Loucy (cell line): ENCODE measurements at regions not wholly inside any gene's neighbourhood (a gene's known extent, or its start where the extent isn't known, plus 50 kb on each side); places are given as distances from the start of the nearest gene placed in this dataset.

ENCODE experiments used
- H2AFZ ChIP-seq: fragments of 200-600 bp; sonication (generic); 2 replicates; pipeline ENCODE4 v1.6.0; 2016; ENCODE audit warnings: antibody characterized with exemption, mild to moderate bottlenecking, low read length, moderate library complexity
- H3F3A ChIP-seq: fragments of 200-600 bp; 2 replicates; pipeline ENCODE4 v1.6.0; 2016; ENCODE audit warnings: antibody characterized with exemption, low read depth, mild to moderate bottlenecking
- H3K27me3 ChIP-seq: fragments of 200-600 bp; sonication (generic); 2 replicates; pipeline ENCODE4 v1.6.1; 2014; ENCODE audit warnings: low read length, mild to moderate bottlenecking; ENCODE audit not compliant: insufficient read depth, poor library complexity, severe bottlenecking
- H3K36me3 ChIP-seq: fragments of 200-600 bp; sonication (generic); 2 replicates; pipeline ENCODE4 v1.6.1; 2016; ENCODE audit warnings: low read length; ENCODE audit not compliant: insufficient read depth
- H3K4me1 ChIP-seq: fragments of 200-600 bp; sonication (generic); 2 replicates; pipeline ENCODE4 v1.5.1; 2014; ENCODE audit warnings: low read length, mild to moderate bottlenecking; ENCODE audit not compliant: insufficient read depth, poor library complexity, severe bottlenecking
- H3K4me2 ChIP-seq: fragments of 200-600 bp; sonication (generic); 2 replicates; pipeline ENCODE4 v1.6.0; 2014; ENCODE audit warnings: antibody characterized with exemption, low read length, low read depth, mild to moderate bottlenecking; ENCODE audit not compliant: poor library complexity, severe bottlenecking
- H3K4me3 ChIP-seq: fragments of 200-600 bp; sonication (generic); 2 replicates; pipeline ENCODE4 v1.5.1; 2014; ENCODE audit warnings: low read length, mild to moderate bottlenecking, mixed read lengths; ENCODE audit not compliant: poor library complexity, severe bottlenecking
- H3K79me2 ChIP-seq: fragments of 200-600 bp; sonication (generic); 2 replicates; pipeline ENCODE4 v1.6.1; 2014; ENCODE audit warnings: low read length; ENCODE audit not compliant: insufficient read depth
- H3K9ac ChIP-seq: fragments of 200-600 bp; sonication (generic); 2 replicates; pipeline ENCODE4 v1.6.0; 2014; ENCODE audit warnings: mild to moderate bottlenecking, low read depth, low read length, moderate library complexity; ENCODE audit not compliant: poor library complexity, severe bottlenecking
- H3K9me2 ChIP-seq: fragments of 200-600 bp; sonication (generic); replicated peaks from 2 replicates; pipeline ENCODE4 v1.6.1; 2016; ENCODE audit warnings: low read depth, low read length, mixed read lengths
- H3K9me3 ChIP-seq: fragments of 200-600 bp; sonication (generic); 2 replicates; pipeline ENCODE4 v1.6.1; 2014; ENCODE audit warnings: mild to moderate bottlenecking, antibody characterized with exemption, low read length, low read depth; ENCODE audit not compliant: insufficient read depth
- H4K20me1 ChIP-seq: fragments of 200-600 bp; sonication (generic); 2 replicates; pipeline ENCODE4 v1.6.0; 2014; ENCODE audit warnings: antibody characterized with exemption, low read length, mild to moderate bottlenecking; ENCODE audit not compliant: insufficient read depth, poor library complexity, severe bottlenecking
- EZH2phosphoT487 ChIP-seq: fragments of 200-600 bp; IDR thresholded peaks from 2 replicates; pipeline ENCODE4 v1.6.1; 2018; ENCODE audit warnings: antibody characterized with exemption, mild to moderate bottlenecking, moderate library complexity, borderline replicate concordance
- TF ChIP-seq, protein P1 (sequence below): fragments of 200-600 bp; sonication (generic); conservative IDR thresholded peaks from 2 replicates; pipeline ENCODE4 v1.5.1; 2014; ENCODE audit warnings: mild to moderate bottlenecking, antibody characterized with exemption, low read length

DNA sequence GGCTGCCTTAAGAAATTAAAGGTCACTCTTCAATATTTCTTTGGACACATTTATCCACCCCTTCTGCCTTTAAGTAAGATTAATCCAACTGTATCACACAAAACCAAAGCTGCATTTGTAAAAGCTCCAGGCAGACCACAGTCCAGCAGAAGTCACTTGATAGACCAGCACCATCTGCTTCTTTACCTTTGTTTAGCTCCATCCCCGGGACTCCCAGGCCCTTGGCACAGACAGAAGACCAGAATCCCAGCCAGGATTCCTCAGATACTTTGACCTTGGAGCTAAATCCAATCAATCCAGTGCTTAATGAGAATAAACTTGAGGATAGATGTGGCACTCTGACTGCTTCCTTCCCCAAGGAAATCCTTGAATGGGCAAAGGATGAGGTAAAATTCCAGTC, 333.1 kb upstream of the RASGEF1B start:
- no peak overlapping the region for H3K4me2 ChIP-seq
- no peak overlapping the region for H2AFZ ChIP-seq
- H3F3A ChIP-seq = 0 out of 2 replicates have a peak, but pooled peaks cover 3% of the 10 kb centered on the region
- no peak overlapping the region for H3K9ac ChIP-seq
- H3K36me3 ChIP-seq = no peaks in the 10 kb centered on the region
- H3K27me3 ChIP-seq = no peaks in the 10 kb centered on the region
- no peaks in the 10 kb centered on the region for H3K9me3 ChIP-seq
- no peaks in the 10 kb centered on the region for H3K79me2 ChIP-seq
- no peak for TF ChIP-seq EZH2phosphoT487
- TF ChIP-seq, protein P1, sequence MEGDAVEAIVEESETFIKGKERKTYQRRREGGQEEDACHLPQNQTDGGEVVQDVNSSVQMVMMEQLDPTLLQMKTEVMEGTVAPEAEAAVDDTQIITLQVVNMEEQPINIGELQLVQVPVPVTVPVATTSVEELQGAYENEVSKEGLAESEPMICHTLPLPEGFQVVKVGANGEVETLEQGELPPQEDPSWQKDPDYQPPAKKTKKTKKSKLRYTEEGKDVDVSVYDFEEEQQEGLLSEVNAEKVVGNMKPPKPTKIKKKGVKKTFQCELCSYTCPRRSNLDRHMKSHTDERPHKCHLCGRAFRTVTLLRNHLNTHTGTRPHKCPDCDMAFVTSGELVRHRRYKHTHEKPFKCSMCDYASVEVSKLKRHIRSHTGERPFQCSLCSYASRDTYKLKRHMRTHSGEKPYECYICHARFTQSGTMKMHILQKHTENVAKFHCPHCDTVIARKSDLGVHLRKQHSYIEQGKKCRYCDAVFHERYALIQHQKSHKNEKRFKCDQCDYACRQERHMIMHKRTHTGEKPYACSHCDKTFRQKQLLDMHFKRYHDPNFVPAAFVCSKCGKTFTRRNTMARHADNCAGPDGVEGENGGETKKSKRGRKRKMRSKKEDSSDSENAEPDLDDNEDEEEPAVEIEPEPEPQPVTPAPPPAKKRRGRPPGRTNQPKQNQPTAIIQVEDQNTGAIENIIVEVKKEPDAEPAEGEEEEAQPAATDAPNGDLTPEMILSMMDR = no peak
- no peak overlapping the region for H3K4me3 ChIP-seq
- H3K9me2 ChIP-seq = no peaks in the 10 kb centered on the region
- no peaks in the 10 kb centered on the region for H4K20me1 ChIP-seq
- H3K4me1 ChIP-seq = peaks cover 27% of the 10 kb centered on the region

DNA sequence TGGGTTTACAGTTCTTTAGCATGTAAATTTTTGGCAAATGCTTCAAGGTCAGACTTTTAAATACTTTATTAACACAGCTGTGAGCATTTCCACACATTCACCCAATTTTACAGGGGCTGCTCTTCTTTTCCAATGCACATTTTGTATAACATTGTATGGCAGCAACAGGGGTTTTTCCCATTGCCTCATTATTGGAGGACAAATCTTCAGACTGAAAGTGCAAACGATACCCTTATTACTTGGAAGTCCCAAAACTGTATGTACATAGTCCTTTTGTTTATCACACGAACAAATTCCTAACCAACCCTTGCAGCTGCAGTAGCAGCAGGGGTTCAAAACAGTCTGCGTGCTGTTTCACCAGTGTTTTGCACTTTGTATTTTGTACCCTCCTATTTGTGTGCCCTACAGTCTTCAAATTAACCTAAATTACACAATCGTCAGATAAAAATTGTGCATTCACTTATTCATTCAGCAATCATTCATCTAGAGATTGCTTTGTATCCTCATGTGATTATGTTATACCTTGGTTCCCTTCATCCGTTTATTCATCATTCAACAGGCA, 330.7 kb upstream of the RASGEF1B start:
- no peak overlapping the region for H3K9ac ChIP-seq
- H3K9me2 ChIP-seq = no peaks in the 10 kb centered on the region
- H3K36me3 ChIP-seq = no peaks in the 10 kb centered on the region
- H3K4me2 ChIP-seq = no peak overlapping the region
- no peak overlapping the region for H2AFZ ChIP-seq
- no peaks in the 10 kb centered on the region for H3K79me2 ChIP-seq
- no peak for TF ChIP-seq EZH2phosphoT487
- TF ChIP-seq, protein P1 = no peak
- H3K4me1 ChIP-seq = peaks cover 3% of the 10 kb centered on the region
- no peaks in the 10 kb centered on the region for H4K20me1 ChIP-seq
- no peaks in the 10 kb centered on the region for H3F3A ChIP-seq
- no peaks in the 10 kb centered on the region for H3K27me3 ChIP-seq
- no peaks in the 10 kb centered on the region for H3K9me3 ChIP-seq
- no peak overlapping the region for H3K4me3 ChIP-seq

DNA sequence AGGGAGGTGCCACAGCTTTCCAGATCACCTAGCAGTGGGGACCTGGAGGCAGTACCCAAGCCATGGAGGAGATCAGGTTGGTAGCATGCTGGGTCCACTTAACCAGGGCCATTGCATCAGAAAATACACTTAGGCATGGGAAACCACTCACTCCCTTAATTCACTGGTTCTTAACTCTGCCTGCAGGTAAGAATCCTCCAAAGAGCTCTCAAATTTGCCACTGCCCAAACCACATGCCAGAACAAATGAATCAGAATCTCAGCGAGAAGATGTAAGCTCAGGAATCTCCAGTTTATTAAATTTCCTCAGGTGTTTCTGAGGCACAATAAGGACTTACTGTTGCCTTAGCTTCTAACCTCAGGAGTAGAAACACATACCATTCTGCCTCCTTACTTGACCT, 327.7 kb upstream of the RASGEF1B start:
- no peaks in the 10 kb centered on the region for H3K4me1 ChIP-seq
- TF ChIP-seq, protein P1 = no peak
- TF ChIP-seq EZH2phosphoT487 = no peak
- no peaks in the 10 kb centered on the region for H3K9me3 ChIP-seq
- H3K4me2 ChIP-seq = no peak overlapping the region
- H4K20me1 ChIP-seq = no peaks in the 10 kb centered on the region
- H3K79me2 ChIP-seq = no peaks in the 10 kb centered on the region
- no peaks in the 10 kb centered on the region for H3K27me3 ChIP-seq
- no peaks in the 10 kb centered on the region for H3F3A ChIP-seq
- no peaks in the 10 kb centered on the region for H3K9me2 ChIP-seq
- H3K36me3 ChIP-seq = no peaks in the 10 kb centered on the region
- H2AFZ ChIP-seq = no peak overlapping the region
- no peak overlapping the region for H3K4me3 ChIP-seq
- no peak overlapping the region for H3K9ac ChIP-seq
